ENCODE measurements at regions not wholly inside any gene's neighbourhood (a gene's known extent, or its start where the extent isn't known, plus 50 kb on each side); places are given as distances from the start of the nearest gene placed in this dataset.

DNA sequence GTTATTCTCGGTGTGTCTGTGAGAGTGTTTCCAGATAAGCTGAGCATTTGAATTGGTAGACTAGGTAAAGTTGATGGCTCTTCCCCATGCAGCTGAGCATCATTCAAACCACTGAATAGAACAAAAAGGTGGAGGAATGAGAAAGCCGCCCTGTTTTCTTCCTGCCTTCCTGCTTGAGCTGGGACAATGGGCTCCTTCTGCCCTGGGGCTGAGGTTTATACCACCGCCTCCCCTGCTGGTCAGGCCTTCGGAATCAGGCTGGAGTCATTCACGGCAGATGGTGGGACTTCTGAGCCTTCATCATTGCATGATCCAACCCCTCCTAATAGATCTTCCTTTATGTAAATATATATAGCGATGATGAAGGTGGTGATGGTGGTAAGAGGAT is 124.9 kb downstream of the ANKRD60 start:
- POLR2A ChIA-PET: no interaction called here
- Histone ChIP-seq H3K4me3 (no peak overlapping the region), H3K4me2 (no peak overlapping the region), H3K9me3 (0 out of 3 replicates have a peak, but pooled peaks cover 9% of the 10 kb centered on the region), H3K4me1 (no peaks in the 10 kb centered on the region), H3K27ac (peak overlapping the region in 1 of 2 experiments; percentile 40; a peak in 1 of 6 replicates)
- CTCF ChIA-PET: interaction anchor here (0.9 to 3.8 kb wide), 3 partner anchors 17 to 506 kb away, joined by 3 to 17 read pairs (median 3); no protein-coding TSS in a partner anchor
- no peak for ATAC-seq
- no peak for DNase-seq (ENCODE audit: low read depth in 1 of 2, low spot score in 1 of 2)
- FAIRE-seq: no peak
- WGBS (ENCODE audit: missing lambda C conversion rate): 83% methylated on average over 6 of the region's 6 CpGs
- TF ChIP-seq RFX5 (IDR thresholded peaks at IDR 0.05) (no peak), PHF8 (IDR thresholded peaks at IDR 0.05; ENCODE audit: borderline replicate concordance, low read depth) (no peak), POLR2AphosphoS2 (conservative IDR thresholded peaks at IDR 0.05; ENCODE audit: low read length) (no peak), NPAS2 (CRISPR knock-in tag; IDR thresholded peaks at IDR 0.05; ENCODE audit: borderline replicate concordance) (no peak), RNF2 (IDR thresholded peaks at IDR 0.05; ENCODE audit: borderline replicate concordance, low read depth) (no peak)
- TF ChIP-seq, protein P1, sequence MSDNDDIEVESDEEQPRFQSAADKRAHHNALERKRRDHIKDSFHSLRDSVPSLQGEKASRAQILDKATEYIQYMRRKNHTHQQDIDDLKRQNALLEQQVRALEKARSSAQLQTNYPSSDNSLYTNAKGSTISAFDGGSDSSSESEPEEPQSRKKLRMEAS (IDR thresholded peaks at IDR 0.05): no peak
- TF ChIP-seq, protein P2, sequence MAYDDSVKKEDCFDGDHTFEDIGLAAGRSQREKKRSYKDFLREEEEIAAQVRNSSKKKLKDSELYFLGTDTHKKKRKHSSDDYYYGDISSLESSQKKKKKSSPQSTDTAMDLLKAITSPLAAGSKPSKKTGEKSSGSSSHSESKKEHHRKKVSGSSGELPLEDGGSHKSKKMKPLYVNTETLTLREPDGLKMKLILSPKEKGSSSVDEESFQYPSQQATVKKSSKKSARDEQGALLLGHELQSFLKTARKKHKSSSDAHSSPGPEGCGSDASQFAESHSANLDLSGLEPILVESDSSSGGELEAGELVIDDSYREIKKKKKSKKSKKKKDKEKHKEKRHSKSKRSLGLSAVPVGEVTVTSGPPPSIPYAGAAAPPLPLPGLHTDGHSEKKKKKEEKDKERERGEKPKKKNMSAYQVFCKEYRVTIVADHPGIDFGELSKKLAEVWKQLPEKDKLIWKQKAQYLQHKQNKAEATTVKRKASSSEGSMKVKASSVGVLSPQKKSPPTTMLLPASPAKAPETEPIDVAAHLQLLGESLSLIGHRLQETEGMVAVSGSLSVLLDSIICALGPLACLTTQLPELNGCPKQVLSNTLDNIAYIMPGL (CRISPR knock-in tag; IDR thresholded peaks at IDR 0.05; ENCODE audit: borderline replicate concordance): no peak
- TF ChIP-seq, protein P3, sequence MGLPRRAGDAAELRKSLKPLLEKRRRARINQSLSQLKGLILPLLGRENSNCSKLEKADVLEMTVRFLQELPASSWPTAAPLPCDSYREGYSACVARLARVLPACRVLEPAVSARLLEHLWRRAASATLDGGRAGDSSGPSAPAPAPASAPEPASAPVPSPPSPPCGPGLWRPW (IDR thresholded peaks at IDR 0.05): no peak

DNA sequence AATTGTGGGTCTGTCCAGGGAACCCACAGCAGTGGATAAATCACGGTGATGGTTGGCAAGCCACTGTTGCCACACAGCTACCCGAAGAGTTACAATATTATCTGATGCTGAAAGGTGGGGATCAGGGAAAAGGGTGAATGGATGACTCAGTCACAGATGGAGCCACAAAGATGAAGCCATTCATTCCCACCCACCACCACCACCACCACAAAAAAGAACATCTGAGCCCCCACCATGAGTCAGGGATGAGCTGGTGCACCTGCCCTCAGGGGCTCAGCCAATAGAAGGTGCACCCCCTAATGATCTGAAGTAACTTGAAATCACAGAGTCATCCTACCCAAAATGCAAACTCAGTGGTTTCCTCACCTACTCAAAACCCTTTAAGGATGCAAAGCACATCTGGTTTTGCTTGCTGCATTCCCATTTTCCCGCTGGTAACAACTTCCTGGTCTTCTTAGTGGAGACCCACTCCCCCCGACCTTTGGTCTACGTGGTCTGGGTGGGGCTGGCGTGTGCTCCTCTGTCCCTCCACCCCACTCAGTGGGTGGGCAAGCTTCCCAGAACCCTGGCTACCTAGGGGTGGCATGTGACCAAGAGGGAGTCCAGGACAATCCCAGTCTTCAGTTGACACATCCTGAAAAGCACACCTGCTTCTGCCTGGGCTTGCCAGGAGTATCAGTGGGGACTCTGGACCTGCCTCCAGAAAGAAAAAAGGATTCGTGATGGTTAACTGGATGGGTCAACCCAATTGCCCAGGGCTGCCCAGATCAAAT is 125.5 kb downstream of the ANKRD60 start:
- POLR2A ChIA-PET: interaction anchor here (1.3 kb wide), 1 partner anchor 393 kb away, joined by 4 read pairs; no protein-coding TSS in a partner anchor

DNA sequence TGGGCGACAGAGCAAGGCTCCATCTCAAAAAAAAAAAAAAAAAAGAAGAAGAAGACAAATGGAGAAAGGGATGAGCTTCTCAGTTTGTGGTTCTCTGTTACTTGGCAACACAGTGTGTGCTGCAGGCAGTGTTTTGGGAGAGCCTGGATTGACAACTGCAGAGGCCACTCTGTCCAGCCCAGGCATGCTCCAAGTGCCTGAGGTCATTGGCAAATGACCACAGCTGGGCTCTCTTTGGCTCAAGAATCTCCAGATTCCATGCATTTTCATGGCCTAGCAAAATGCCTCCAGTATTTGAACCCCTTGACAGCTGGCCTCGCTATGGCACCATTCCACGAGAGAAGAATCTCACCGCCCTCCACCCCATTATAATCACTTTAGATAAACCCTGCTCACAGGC is 126.2 kb downstream of the ANKRD60 start:
- ChIA-PET POLR2A (interaction anchor here (1.3 kb wide), 1 partner anchor 392 kb away, joined by 4 read pairs; no protein-coding TSS in a partner anchor), CTCF (interaction anchor here (0.6 to 3.8 kb wide), 4 partner anchors 16 to 1258 kb away, joined by 3 to 17 read pairs (median 3); no protein-coding TSS in a partner anchor)
- TF ChIP-seq CEBPB (IDR thresholded peaks at IDR 0.05): no peak
- TF ChIP-seq HEYL (CRISPR knock-in tag; IDR thresholded peaks at IDR 0.05): no peak
- no peak for TF ChIP-seq POLR2A (IDR thresholded peaks at IDR 0.05; ENCODE audit: low read length)
- DNase-seq (ENCODE audit: low read depth in 1 of 2, low spot score in 1 of 2): no peak
- no peak for ATAC-seq
- FAIRE-seq: no peak
- Histone ChIP-seq H3K9me3 (0 out of 3 replicates have a peak, but pooled peaks cover 9% of the 10 kb centered on the region), H3K4me3 (no peak overlapping the region), H3K4me2 (no peak overlapping the region), H3K4me1 (no peaks in the 10 kb centered on the region), H3K27ac (no peak overlapping the region)
- WGBS (ENCODE audit: missing lambda C conversion rate): 84% methylated on average over 4 of the region's 4 CpGs

More for the DNA sequence above, 125.5 kb downstream of the ANKRD60 start:
- TF ChIP-seq MAZ (IDR thresholded peaks at IDR 0.05; ENCODE audit: borderline replicate concordance, low read depth, low read length): no peak
- no peak for TF ChIP-seq KDM5A (IDR thresholded peaks at IDR 0.05)
- TF ChIP-seq CBX8 (IDR thresholded peaks at IDR 0.05): no peak
- peak; percentile 22 for TF ChIP-seq MAFK (IDR thresholded peaks at IDR 0.05; ENCODE audit: partially characterized antibody)
- H3K27ac ChIP-seq: peak overlapping the region in 1 of 2 experiments; percentile 40; a peak in 2 of 6 replicates
- CTCF ChIA-PET: interaction anchor here (0.6 to 3.8 kb wide), 5 partner anchors 16 to 1259 kb away, joined by 3 to 17 read pairs (median 3); no protein-coding TSS in a partner anchor
- WGBS (ENCODE audit: missing lambda C conversion rate): 31% methylated on average over 7 of the region's 7 CpGs
- H3K4me3 ChIP-seq: no peak overlapping the region
- no peak for ATAC-seq
- DNase-seq (ENCODE audit: low read depth in 1 of 2, low spot score in 1 of 2): no peak
- H3K4me2 ChIP-seq: no peak overlapping the region
- H3K4me1 ChIP-seq: no peaks in the 10 kb centered on the region
- 0 out of 3 replicates have a peak, but pooled peaks cover 9% of the 10 kb centered on the region for H3K9me3 ChIP-seq
- FAIRE-seq: no peak

DNA sequence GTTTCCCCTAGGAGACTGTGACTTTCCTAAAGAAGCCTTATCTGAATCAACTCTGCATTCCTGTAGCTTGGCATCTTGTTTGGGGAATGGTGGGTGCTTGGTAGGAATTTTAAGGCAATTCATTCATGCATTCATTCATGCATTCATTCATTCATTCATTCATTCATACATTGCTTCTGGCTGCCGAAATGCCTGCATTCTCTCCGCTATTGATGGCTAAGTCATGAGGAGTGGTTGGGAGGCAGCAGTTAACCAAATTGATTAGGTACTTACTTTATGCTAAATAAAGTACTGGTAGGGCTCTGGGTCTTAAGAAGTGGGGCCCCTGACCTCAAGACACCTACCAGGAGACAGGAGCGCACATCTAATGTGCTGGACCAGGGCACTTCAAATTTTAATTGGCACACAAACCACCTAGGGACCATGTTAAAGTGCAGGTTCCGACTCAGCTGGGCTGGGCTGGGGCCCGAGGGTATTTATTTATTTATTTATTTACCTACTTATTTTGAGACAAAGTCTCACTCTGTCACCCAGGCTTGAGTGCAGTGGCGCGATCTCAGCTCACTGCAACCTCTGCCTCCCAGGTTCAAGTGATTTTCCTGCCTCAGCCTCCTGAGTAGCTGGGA is 127.6 kb downstream of the ANKRD60 start:
- WGBS (ENCODE audit: missing lambda C conversion rate): 87% methylated on average over 7 of the region's 7 CpGs
- no peak overlapping the region for H3K4me3 ChIP-seq
- no peak overlapping the region for H3K27ac ChIP-seq
- H3K4me1 ChIP-seq: no peaks in the 10 kb centered on the region
- ChIA-PET CTCF (interaction anchor here (3.8 kb wide), 1 partner anchor 14 kb away, joined by 17 read pairs; no protein-coding TSS in a partner anchor), POLR2A (no interaction called here)
- no peak for DNase-seq (ENCODE audit: low read depth in 1 of 2, low spot score in 1 of 2)
- no peak overlapping the region for H3K4me2 ChIP-seq
- H3K9me3 ChIP-seq: 0 out of 3 replicates have a peak, but pooled peaks cover 5% of the 10 kb centered on the region
- FAIRE-seq: no peak
- ATAC-seq: no peak
- TF ChIP-seq, protein P2 (CRISPR knock-in tag; IDR thresholded peaks at IDR 0.05; ENCODE audit: borderline replicate concordance): no peak
- TF ChIP-seq TFCP2L1 (CRISPR knock-in tag; IDR thresholded peaks at IDR 0.05) (no peak), RARB (CRISPR knock-in tag; IDR thresholded peaks at IDR 0.05) (no peak), RFX5 (IDR thresholded peaks at IDR 0.05) (no peak), NR3C1 (IDR thresholded peaks at IDR 0.05) (no peak), KDM5A (IDR thresholded peaks at IDR 0.05) (no peak)
- TF ChIP-seq, protein P4, sequence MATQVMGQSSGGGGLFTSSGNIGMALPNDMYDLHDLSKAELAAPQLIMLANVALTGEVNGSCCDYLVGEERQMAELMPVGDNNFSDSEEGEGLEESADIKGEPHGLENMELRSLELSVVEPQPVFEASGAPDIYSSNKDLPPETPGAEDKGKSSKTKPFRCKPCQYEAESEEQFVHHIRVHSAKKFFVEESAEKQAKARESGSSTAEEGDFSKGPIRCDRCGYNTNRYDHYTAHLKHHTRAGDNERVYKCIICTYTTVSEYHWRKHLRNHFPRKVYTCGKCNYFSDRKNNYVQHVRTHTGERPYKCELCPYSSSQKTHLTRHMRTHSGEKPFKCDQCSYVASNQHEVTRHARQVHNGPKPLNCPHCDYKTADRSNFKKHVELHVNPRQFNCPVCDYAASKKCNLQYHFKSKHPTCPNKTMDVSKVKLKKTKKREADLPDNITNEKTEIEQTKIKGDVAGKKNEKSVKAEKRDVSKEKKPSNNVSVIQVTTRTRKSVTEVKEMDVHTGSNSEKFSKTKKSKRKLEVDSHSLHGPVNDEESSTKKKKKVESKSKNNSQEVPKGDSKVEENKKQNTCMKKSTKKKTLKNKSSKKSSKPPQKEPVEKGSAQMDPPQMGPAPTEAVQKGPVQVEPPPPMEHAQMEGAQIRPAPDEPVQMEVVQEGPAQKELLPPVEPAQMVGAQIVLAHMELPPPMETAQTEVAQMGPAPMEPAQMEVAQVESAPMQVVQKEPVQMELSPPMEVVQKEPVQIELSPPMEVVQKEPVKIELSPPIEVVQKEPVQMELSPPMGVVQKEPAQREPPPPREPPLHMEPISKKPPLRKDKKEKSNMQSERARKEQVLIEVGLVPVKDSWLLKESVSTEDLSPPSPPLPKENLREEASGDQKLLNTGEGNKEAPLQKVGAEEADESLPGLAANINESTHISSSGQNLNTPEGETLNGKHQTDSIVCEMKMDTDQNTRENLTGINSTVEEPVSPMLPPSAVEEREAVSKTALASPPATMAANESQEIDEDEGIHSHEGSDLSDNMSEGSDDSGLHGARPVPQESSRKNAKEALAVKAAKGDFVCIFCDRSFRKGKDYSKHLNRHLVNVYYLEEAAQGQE (IDR thresholded peaks at IDR 0.05): no peak

All from A549 (cell line).